ENCODE measurements at regions not wholly inside any gene's neighbourhood (a gene's known extent, or its start where the extent isn't known, plus 50 kb on each side); places are given as distances from the start of the nearest gene placed in this dataset.

GRCh38 chr1:184296466-184297243, 90.2 kb upstream of the C1orf21 start:
- TF ChIP-seq GLIS1 (tag by site-specific recombination; IDR thresholded peaks at IDR 0.05) (no peak), PRDM6 (tag by site-specific recombination; IDR thresholded peaks at IDR 0.05) (no peak), ZNF148 (tag by site-specific recombination; IDR thresholded peaks at IDR 0.05; ENCODE audit: borderline replicate concordance) (no peak), ZNF596 (tag by site-specific recombination; IDR thresholded peaks at IDR 0.05) (no peak), ZNF211 (tag by site-specific recombination; IDR thresholded peaks at IDR 0.05; ENCODE audit: low read depth) (no peak), ZNF121 (tag by site-specific recombination; IDR thresholded peaks at IDR 0.05) (no peak), ZNF311 (tag by site-specific recombination; IDR thresholded peaks at IDR 0.05; ENCODE audit: borderline replicate concordance) (no peak), ZNF561 (tag by site-specific recombination; IDR thresholded peaks at IDR 0.05; ENCODE audit: borderline replicate concordance) (no peak), ZNF658 (tag by site-specific recombination; IDR thresholded peaks at IDR 0.05) (no peak), ZSCAN30 (tag by site-specific recombination; IDR thresholded peaks at IDR 0.05) (no peak), ZNF302 (tag by site-specific recombination; IDR thresholded peaks at IDR 0.05; ENCODE audit: low read depth) (no peak), ZFP41 (tag by site-specific recombination; IDR thresholded peaks at IDR 0.05; ENCODE audit: borderline replicate concordance) (no peak), ZNF670 (tag by site-specific recombination; IDR thresholded peaks at IDR 0.05; ENCODE audit: low read depth) (no peak), ZNF350 (tag by site-specific recombination; IDR thresholded peaks at IDR 0.05) (no peak), ZNF830 (tag by site-specific recombination; IDR thresholded peaks at IDR 0.05; ENCODE audit: low read depth) (no peak), KLF10 (tag by site-specific recombination; IDR thresholded peaks at IDR 0.05) (no peak), ZNF175 (tag by site-specific recombination; IDR thresholded peaks at IDR 0.05) (no peak)
- TF ChIP-seq, protein P1, sequence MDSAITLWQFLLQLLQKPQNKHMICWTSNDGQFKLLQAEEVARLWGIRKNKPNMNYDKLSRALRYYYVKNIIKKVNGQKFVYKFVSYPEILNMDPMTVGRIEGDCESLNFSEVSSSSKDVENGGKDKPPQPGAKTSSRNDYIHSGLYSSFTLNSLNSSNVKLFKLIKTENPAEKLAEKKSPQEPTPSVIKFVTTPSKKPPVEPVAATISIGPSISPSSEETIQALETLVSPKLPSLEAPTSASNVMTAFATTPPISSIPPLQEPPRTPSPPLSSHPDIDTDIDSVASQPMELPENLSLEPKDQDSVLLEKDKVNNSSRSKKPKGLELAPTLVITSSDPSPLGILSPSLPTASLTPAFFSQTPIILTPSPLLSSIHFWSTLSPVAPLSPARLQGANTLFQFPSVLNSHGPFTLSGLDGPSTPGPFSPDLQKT (IDR thresholded peaks at IDR 0.05; ENCODE audit: borderline replicate concordance, low read depth, low read length) = no peak
- CTCF ChIA-PET = interaction anchor here (0.6 to 0.7 kb wide), 2 partner anchors 87 to 365 kb away, joined by 3 read pairs; no protein-coding TSS in a partner anchor
- H3K4me1 ChIP-seq (ENCODE audit: control insufficient read depth, insufficient read depth, low read length) = no peaks in the 10 kb centered on the region
- H3K4me3 ChIP-seq (ENCODE audit: low read depth, low read length) = no peak overlapping the region
- no peaks in the 10 kb centered on the region for H3K9me3 ChIP-seq (ENCODE audit: control insufficient read depth, insufficient read depth, low read depth, low read length)
- H3K36me3 ChIP-seq (ENCODE audit: control insufficient read depth in 2 of 2, insufficient read depth in 1 of 2, low read length in 2 of 2) = no peaks in the 10 kb centered on the region
- no peak overlapping the region for H3K27ac ChIP-seq (ENCODE audit: extremely low read depth, low read depth, low read length)
- POLR2A ChIA-PET = no interaction called here

DNA sequence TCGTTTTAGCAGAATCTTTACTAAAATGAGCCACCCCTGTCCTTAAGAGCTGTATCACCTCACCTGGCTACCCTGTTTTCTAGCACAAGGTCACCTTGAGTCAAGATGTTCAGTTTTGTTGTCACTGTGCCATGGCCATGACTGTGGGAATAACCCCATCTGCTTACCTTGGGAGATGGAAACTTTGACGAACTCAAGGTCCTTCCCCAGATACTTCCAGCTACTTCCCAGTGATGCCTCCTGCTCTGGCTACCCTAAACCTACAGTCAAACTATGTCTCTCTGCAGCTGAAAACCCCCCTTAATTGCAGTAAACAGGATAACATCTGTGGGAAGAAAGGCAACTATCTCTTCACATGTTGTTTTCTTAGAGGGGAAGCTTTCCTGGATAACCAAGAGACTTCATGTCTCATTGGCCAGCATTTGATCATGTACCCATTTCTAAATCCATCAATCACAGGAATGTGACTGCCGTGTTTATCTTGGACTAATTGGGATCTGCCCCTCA, 89.5 kb upstream of the C1orf21 start:
- POLR2A ChIA-PET = no interaction called here
- H3K4me1 ChIP-seq (ENCODE audit: control insufficient read depth, insufficient read depth, low read length) = no peaks in the 10 kb centered on the region
- H3K36me3 ChIP-seq (ENCODE audit: control insufficient read depth in 2 of 2, insufficient read depth in 1 of 2, low read length in 2 of 2) = no peaks in the 10 kb centered on the region
- H3K9me3 ChIP-seq (ENCODE audit: control insufficient read depth, insufficient read depth, low read depth, low read length) = no peaks in the 10 kb centered on the region
- H3K4me3 ChIP-seq (ENCODE audit: low read depth, low read length) = no peak overlapping the region
- H3K27ac ChIP-seq (ENCODE audit: extremely low read depth, low read depth, low read length) = no peak overlapping the region
- CTCF ChIA-PET = interaction anchor here (0.6 to 0.7 kb wide), 2 partner anchors 86 to 364 kb away, joined by 3 read pairs; no protein-coding TSS in a partner anchor
- TF ChIP-seq ZNF416 (tag by site-specific recombination; IDR thresholded peaks at IDR 0.05) (no peak), ZNF776 (tag by site-specific recombination; IDR thresholded peaks at IDR 0.05; ENCODE audit: borderline replicate concordance) (no peak), ZNF692 (tag by site-specific recombination; IDR thresholded peaks at IDR 0.05) (no peak), TCF7L2 (IDR thresholded peaks at IDR 0.05; ENCODE audit: borderline replicate concordance, low read depth, low read length) (no peak), ZNF175 (tag by site-specific recombination; IDR thresholded peaks at IDR 0.05) (no peak), ZNF140 (tag by site-specific recombination; IDR thresholded peaks at IDR 0.05) (no peak), TRIM28 (IDR thresholded peaks at IDR 0.05; ENCODE audit: borderline replicate concordance, low read length) (no peak), ZNF138 (tag by site-specific recombination; IDR thresholded peaks at IDR 0.05; ENCODE audit: borderline replicate concordance) (no peak), ZNF670 (tag by site-specific recombination; IDR thresholded peaks at IDR 0.05; ENCODE audit: low read depth) (no peak)
- TF ChIP-seq, protein P2, sequence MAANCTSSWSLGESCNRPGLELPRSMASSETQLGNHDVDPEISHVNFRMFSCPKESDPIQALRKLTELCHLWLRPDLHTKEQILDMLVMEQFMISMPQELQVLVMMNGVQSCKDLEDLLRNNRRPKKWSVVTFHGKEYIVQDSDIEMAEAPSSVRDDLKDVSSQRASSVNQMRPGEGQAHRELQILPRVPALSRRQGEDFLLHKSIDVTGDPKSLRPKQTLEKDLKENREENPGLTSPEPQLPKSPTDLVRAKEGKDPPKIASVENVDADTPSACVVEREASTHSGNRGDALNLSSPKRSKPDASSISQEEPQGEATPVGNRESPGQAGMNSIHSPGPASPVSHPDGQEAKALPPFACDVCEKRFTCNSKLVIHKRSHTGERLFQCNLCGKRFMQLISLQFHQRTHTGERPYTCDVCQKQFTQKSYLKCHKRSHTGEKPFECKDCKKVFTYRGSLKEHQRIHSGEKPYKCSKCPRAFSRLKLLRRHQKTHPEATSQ (tag by site-specific recombination; IDR thresholded peaks at IDR 0.05) = no peak
